ENCODE measurements at regions not wholly inside any gene's neighbourhood (a gene's known extent, or its start where the extent isn't known, plus 50 kb on each side); places are given as distances from the start of the nearest gene placed in this dataset.
"Not testable (repeated sequence)": the region's sequence is repeated elsewhere in the genome, so short reads cannot be mapped to it uniquely, and the experiment has no call there.

- no peak for DNase-seq (ENCODE audit: low spot score)
Observed at GRCh38 chr6:48613231-48613949, 502.4 kb upstream of the PTCHD4 start.

- DNase-seq (ENCODE audit: low spot score), result no peak
Observed at GRCh38 chr6:48611332-48611731, 500.3 kb upstream of the PTCHD4 start.

GRCh38 chr6:48610846-48611245 lies 499.8 kb upstream of the PTCHD4 start:
- no peak for DNase-seq (ENCODE audit: low spot score)

- no peak for DNase-seq (ENCODE audit: low spot score)
Observed at GRCh38 chr6:48606618-48607017, 495.6 kb upstream of the PTCHD4 start.

GRCh38 chr6:48597951-48598350 lies 487.0 kb upstream of the PTCHD4 start:
- no peak for DNase-seq (ENCODE audit: low spot score)

GRCh38 chr6:48596830-48597229 lies 485.8 kb upstream of the PTCHD4 start:
- no peak for DNase-seq (ENCODE audit: low spot score)

- not testable (repeated sequence) for DNase-seq (ENCODE audit: low spot score)
Observed at GRCh38 chr6:48591158-48591557, 480.2 kb upstream of the PTCHD4 start.

GRCh38 chr6:48584846-48585245 lies 473.8 kb upstream of the PTCHD4 start:
- DNase-seq (ENCODE audit: low spot score), result peak; percentile 54

GRCh38 chr6:48570656-48571055 lies 459.7 kb upstream of the PTCHD4 start:
- no peak for DNase-seq (ENCODE audit: low spot score)

- DNase-seq (ENCODE audit: low spot score), result no peak
Observed at GRCh38 chr6:48568856-48569255, 457.9 kb upstream of the PTCHD4 start.

GRCh38 chr6:48567016-48567415 lies 456.0 kb upstream of the PTCHD4 start:
- no peak for DNase-seq (ENCODE audit: low spot score)

- no peak for DNase-seq (ENCODE audit: low spot score)
Observed at GRCh38 chr6:48564036-48564820, 453.2 kb upstream of the PTCHD4 start.

- DNase-seq (ENCODE audit: low spot score), result no peak
Observed at GRCh38 chr6:48563433-48563832, 452.4 kb upstream of the PTCHD4 start.

- DNase-seq (ENCODE audit: low spot score), result no peak
Observed at GRCh38 chr6:48560408-48560807, 449.4 kb upstream of the PTCHD4 start.

GRCh38 chr6:48553467-48554189 lies 442.6 kb upstream of the PTCHD4 start:
- no peak for DNase-seq (ENCODE audit: low spot score)

- no peak for DNase-seq (ENCODE audit: low spot score)
Observed at GRCh38 chr6:48552905-48553304, 441.9 kb upstream of the PTCHD4 start.

- no peak for DNase-seq (ENCODE audit: low spot score)
Observed at GRCh38 chr6:48550603-48551002, 439.6 kb upstream of the PTCHD4 start.

GRCh38 chr6:48542191-48542590 lies 431.2 kb upstream of the PTCHD4 start:
- DNase-seq (ENCODE audit: low spot score), result no peak

GRCh38 chr6:48541649-48542048 lies 430.7 kb upstream of the PTCHD4 start:
- no peak for DNase-seq (ENCODE audit: low spot score)

GRCh38 chr6:48535582-48536009 lies 424.6 kb upstream of the PTCHD4 start:
- DNase-seq (ENCODE audit: low spot score), result no peak

GRCh38 chr6:48530978-48531377 lies 420.0 kb upstream of the PTCHD4 start:
- not testable (repeated sequence) for DNase-seq (ENCODE audit: low spot score)

- no peak for DNase-seq (ENCODE audit: low spot score)
Observed at GRCh38 chr6:48525849-48526248, 414.9 kb upstream of the PTCHD4 start.

- no peak for DNase-seq (ENCODE audit: low spot score)
Observed at GRCh38 chr6:48520951-48521350, 410.0 kb upstream of the PTCHD4 start.

Measured in putamen (tissue), 1 donor.